Testis (tissue), 2 donors: ENCODE measurements at regions not wholly inside any gene's neighbourhood (a gene's known extent, or its start where the extent isn't known, plus 50 kb on each side); places are given as distances from the start of the nearest gene placed in this dataset.

Source experiments
- POLR2A ChIP-seq: fragments of 450-650 bp; IDR thresholded peaks from one replicate; pipeline ENCODE4 v1.6.1; 2017; ENCODE audit warnings: antibody characterized with exemption, mild to moderate bottlenecking, moderate library complexity
- TF ChIP-seq, protein P1 (sequence below), 3 experiments: fragments of 450-650 bp in 2 of 3; fragments of 200-600 bp in 1 of 3; sonication (generic) in 1 of 3; IDR thresholded peaks; one replicate each; pipeline ENCODE4 v1.5.1; 2016 to 2019; ENCODE audit warnings: antibody characterized with exemption in 3 of 3, mild to moderate bottlenecking in 2 of 3, moderate library complexity in 1 of 3

DNA sequence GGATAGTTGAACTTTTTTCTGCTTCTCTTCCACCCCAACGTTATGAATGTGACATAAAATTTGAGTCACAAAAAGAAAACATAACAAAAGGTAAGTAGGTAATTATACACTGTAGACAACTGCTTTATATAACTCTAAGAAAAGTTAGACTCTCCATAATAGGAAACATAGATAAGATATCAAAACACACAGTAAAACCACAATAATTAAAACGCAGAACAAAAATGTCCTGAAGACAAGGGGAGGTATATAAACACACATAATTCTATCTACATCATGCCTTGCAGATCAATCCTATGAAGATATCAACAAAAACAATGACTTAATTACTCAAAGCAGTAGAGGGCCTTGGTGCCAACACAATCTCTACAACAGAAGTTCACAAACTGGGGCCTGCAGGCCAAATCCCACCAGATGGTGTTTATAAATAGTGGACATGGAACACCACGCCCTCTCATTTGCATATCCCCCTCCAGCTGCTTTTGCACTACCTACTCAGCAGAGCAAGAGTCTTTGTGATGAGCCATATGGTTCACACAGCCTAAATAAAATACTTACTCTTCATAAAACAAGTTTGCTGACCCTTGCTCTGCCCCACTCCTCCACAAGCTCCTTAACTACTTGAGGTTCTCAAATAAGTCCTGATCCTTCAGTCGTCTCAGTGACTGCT is 254.7 kb downstream of the KLF12 start:
- TF ChIP-seq, protein P1, sequence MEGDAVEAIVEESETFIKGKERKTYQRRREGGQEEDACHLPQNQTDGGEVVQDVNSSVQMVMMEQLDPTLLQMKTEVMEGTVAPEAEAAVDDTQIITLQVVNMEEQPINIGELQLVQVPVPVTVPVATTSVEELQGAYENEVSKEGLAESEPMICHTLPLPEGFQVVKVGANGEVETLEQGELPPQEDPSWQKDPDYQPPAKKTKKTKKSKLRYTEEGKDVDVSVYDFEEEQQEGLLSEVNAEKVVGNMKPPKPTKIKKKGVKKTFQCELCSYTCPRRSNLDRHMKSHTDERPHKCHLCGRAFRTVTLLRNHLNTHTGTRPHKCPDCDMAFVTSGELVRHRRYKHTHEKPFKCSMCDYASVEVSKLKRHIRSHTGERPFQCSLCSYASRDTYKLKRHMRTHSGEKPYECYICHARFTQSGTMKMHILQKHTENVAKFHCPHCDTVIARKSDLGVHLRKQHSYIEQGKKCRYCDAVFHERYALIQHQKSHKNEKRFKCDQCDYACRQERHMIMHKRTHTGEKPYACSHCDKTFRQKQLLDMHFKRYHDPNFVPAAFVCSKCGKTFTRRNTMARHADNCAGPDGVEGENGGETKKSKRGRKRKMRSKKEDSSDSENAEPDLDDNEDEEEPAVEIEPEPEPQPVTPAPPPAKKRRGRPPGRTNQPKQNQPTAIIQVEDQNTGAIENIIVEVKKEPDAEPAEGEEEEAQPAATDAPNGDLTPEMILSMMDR (IDR thresholded peaks at IDR 0.05), result no peak
- TF ChIP-seq POLR2A, result no peak
